Prostate gland (tissue), 2 donors: ENCODE measurements at regions not wholly inside any gene's neighbourhood (a gene's known extent, or its start where the extent isn't known, plus 50 kb on each side); places are given as distances from the start of the nearest gene placed in this dataset.

Experiments
- POLR2A ChIP-seq: fragments of 450-650 bp; IDR thresholded peaks from one replicate; pipeline ENCODE4 v1.6.1; 2016; ENCODE audit warnings: antibody characterized with exemption, mild to moderate bottlenecking
- TF ChIP-seq, protein P1 (sequence below), 4 experiments: fragments of 200-600 bp in 2 of 4; fragments of 450-650 bp in 2 of 4; sonication (generic) in 2 of 4; IDR thresholded peaks; 1 replicate in 3 of 4; 2 replicates in 1 of 4; pipeline ENCODE4 v1.5.1; 2016 to 2019; ENCODE audit warnings: antibody characterized with exemption in 4 of 4, mild to moderate bottlenecking in 2 of 4, moderate library complexity in 2 of 4

DNA sequence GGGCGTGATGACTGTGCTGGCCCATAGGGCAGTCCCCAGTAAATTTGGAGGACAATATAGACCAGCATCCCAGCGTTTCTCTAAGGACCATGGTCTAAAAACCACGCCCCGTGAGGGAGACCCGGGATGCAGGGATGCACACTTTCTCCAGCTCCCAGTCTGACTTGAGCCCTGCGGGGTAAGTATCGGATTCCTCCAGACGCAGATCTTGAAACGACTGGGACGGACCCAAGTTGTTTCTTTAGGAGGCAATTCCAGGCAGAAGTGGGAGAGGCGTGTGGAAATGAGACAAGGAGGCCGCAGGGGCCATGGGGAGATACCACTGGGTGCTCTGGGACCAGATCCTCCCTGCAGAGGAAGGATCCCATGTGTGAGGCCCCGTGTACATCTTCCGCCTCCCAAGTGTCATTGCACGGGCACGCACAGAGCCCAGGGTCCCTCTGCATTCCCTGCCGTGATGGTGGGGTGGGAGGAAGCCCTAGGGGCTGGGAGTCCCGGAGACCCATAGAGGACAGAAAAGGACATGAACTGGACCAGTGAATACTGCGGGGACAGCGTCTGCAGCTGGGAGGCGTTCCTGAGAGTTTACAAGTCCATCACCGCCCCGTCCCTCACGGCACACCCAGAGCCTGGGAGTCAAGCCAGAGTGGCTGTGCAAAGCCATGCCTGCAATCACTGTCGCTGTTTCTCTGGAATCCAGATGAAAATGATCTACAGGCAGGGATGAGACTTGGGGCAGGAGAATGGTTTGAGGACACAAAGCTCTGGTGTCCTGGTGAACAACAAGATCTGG, 522.9 kb downstream of the CDH26 start:
- no peak for TF ChIP-seq POLR2A
- TF ChIP-seq, protein P1, sequence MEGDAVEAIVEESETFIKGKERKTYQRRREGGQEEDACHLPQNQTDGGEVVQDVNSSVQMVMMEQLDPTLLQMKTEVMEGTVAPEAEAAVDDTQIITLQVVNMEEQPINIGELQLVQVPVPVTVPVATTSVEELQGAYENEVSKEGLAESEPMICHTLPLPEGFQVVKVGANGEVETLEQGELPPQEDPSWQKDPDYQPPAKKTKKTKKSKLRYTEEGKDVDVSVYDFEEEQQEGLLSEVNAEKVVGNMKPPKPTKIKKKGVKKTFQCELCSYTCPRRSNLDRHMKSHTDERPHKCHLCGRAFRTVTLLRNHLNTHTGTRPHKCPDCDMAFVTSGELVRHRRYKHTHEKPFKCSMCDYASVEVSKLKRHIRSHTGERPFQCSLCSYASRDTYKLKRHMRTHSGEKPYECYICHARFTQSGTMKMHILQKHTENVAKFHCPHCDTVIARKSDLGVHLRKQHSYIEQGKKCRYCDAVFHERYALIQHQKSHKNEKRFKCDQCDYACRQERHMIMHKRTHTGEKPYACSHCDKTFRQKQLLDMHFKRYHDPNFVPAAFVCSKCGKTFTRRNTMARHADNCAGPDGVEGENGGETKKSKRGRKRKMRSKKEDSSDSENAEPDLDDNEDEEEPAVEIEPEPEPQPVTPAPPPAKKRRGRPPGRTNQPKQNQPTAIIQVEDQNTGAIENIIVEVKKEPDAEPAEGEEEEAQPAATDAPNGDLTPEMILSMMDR (IDR thresholded peaks at IDR 0.05), result no peak
